HG03095 (cell line): ENCODE measurements at regions not wholly inside any gene's neighbourhood (a gene's known extent, or its start where the extent isn't known, plus 50 kb on each side); places are given as distances from the start of the nearest gene placed in this dataset.
"Not testable (repeated sequence)": the region's sequence is repeated elsewhere in the genome, so short reads cannot be mapped to it uniquely, and the experiment has no call there.

Experiments used
- ATAC-seq: cut with Tn5 transposase; IDR thresholded peaks from one replicate; pipeline ENCODE4 v1.9.1; 2021; ENCODE audit warnings: moderate library complexity; ENCODE audit not compliant: unreplicated experiment

- no peak for ATAC-seq
These were observed 183.3 kb upstream of the SYNPR start for GRCh38 chr3:63094642-63095408.

- no peak for ATAC-seq
These were observed 181.7 kb upstream of the SYNPR start for GRCh38 chr3:63096248-63097058.

- ATAC-seq: no peak
These were observed 180.7 kb upstream of the SYNPR start for GRCh38 chr3:63097396-63097795.

GRCh38 chr3:63116922-63117321, 161.2 kb upstream of the SYNPR start:
- ATAC-seq: no peak

- ATAC-seq: no peak
These were observed 154.0 kb upstream of the SYNPR start for GRCh38 chr3:63124090-63124489.

- no peak for ATAC-seq
These were observed 151.6 kb upstream of the SYNPR start for GRCh38 chr3:63126530-63126929.

- no peak for ATAC-seq
These were observed 149.7 kb upstream of the SYNPR start for GRCh38 chr3:63128380-63128779.

- ATAC-seq: no peak
These were observed 147.5 kb upstream of the SYNPR start for GRCh38 chr3:63130625-63131024.

GRCh38 chr3:63132461-63133250, 145.5 kb upstream of the SYNPR start:
- ATAC-seq: no peak

GRCh38 chr3:63135367-63135766, 142.7 kb upstream of the SYNPR start:
- ATAC-seq: no peak

- not testable (repeated sequence) for ATAC-seq
These were observed 141.9 kb upstream of the SYNPR start for GRCh38 chr3:63136249-63136648.

- no peak for ATAC-seq
These were observed 135.4 kb upstream of the SYNPR start for GRCh38 chr3:63142681-63143080.

- ATAC-seq: no peak
These were observed 132.0 kb upstream of the SYNPR start for GRCh38 chr3:63146154-63146553.

GRCh38 chr3:63150880-63151279, 127.2 kb upstream of the SYNPR start:
- ATAC-seq: no peak

GRCh38 chr3:63151897-63152296, 126.2 kb upstream of the SYNPR start:
- no peak for ATAC-seq

GRCh38 chr3:63159764-63160163, 118.3 kb upstream of the SYNPR start:
- ATAC-seq: no peak

- ATAC-seq: no peak
These were observed 111.0 kb upstream of the SYNPR start for GRCh38 chr3:63167113-63167512.

- ATAC-seq: no peak
These were observed 109.9 kb upstream of the SYNPR start for GRCh38 chr3:63168179-63168578.

GRCh38 chr3:63179862-63180522, 98.1 kb upstream of the SYNPR start:
- ATAC-seq: no peak

- ATAC-seq: no peak
These were observed 85.9 kb upstream of the SYNPR start for GRCh38 chr3:63192248-63192647.

- ATAC-seq: no peak
These were observed 84.5 kb upstream of the SYNPR start for GRCh38 chr3:63193647-63194046.
